H9 (cell line): ENCODE measurements at regions not wholly inside any gene's neighbourhood (a gene's known extent, or its start where the extent isn't known, plus 50 kb on each side); places are given as distances from the start of the nearest gene placed in this dataset.

ENCODE experiments used
- DNase-seq: peaks from one replicate; pipeline ENCODE4 v3.0.0-alpha.2; 2017
- H2AFZ ChIP-seq: one replicate; pipeline ENCODE4 v1.6.1; 2013; ENCODE audit warnings: mild to moderate bottlenecking, low read length, control low read depth, moderate library complexity
- H2AK5ac ChIP-seq: 2 replicates; pipeline ENCODE4 v1.6.1; 2013; ENCODE audit warnings: low read length, control low read depth, mixed read lengths; ENCODE audit not compliant: insufficient read length
- H2BK120ac ChIP-seq: one replicate; pipeline ENCODE4 v1.6.1; 2013; ENCODE audit warnings: low read depth, mild to moderate bottlenecking, low read length, control low read depth, inconsistent platforms; ENCODE audit not compliant: poor library complexity, severe bottlenecking
- H2BK12ac ChIP-seq: 2 replicates; pipeline ENCODE4 v1.6.1; 2013; ENCODE audit warnings: low read length, control low read depth, mixed read lengths, low read depth; ENCODE audit not compliant: insufficient read length
- H2BK15ac ChIP-seq: 2 replicates; pipeline ENCODE4 v1.6.1; 2013; ENCODE audit warnings: low read depth, low read length, control low read depth
- H2BK20ac ChIP-seq: one replicate; pipeline ENCODE4 v1.6.1; 2013; ENCODE audit warnings: low read depth, mild to moderate bottlenecking, low read length, control low read depth, inconsistent platforms; ENCODE audit not compliant: poor library complexity, severe bottlenecking
- H2BK5ac ChIP-seq: 2 replicates; pipeline ENCODE4 v1.6.1; 2013; ENCODE audit warnings: low read length, control low read depth, mixed read lengths; ENCODE audit not compliant: insufficient read length
- H3K14ac ChIP-seq: 2 replicates; pipeline ENCODE4 v1.6.1; 2013; ENCODE audit warnings: low read length, control low read depth; ENCODE audit not compliant: insufficient read depth
- H3K18ac ChIP-seq: 2 replicates; pipeline ENCODE4 v1.6.1; 2013; ENCODE audit warnings: low read depth, mild to moderate bottlenecking, mixed read lengths, low read length, control low read depth; ENCODE audit not compliant: insufficient read length
- H3K23ac ChIP-seq: 2 replicates; pipeline ENCODE4 v1.6.1; 2013; ENCODE audit warnings: low read length, control low read depth, mixed read lengths, low read depth; ENCODE audit not compliant: insufficient read length
- H3K23me2 ChIP-seq: 2 replicates; pipeline ENCODE4 v1.6.1; 2013; ENCODE audit warnings: low read depth, mild to moderate bottlenecking, mixed read lengths, low read length, control low read depth; ENCODE audit not compliant: insufficient read length, poor library complexity, severe bottlenecking
- H3K27ac ChIP-seq: 2 replicates; pipeline ENCODE4 v1.5.1; 2013; ENCODE audit warnings: low read length, control low read depth, mixed read lengths, low read depth; ENCODE audit not compliant: insufficient read length
- H3K27me3 ChIP-seq: 2 replicates; pipeline ENCODE4 v1.6.1; 2013; ENCODE audit warnings: low read length, control low read depth, inconsistent platforms; ENCODE audit not compliant: insufficient read depth
- H3K4ac ChIP-seq: 2 replicates; pipeline ENCODE4 v1.6.1; 2013; ENCODE audit warnings: low read depth, mild to moderate bottlenecking, control low read depth, inconsistent platforms, low read length, moderate library complexity
- H3K4me1 ChIP-seq: 2 replicates; pipeline ENCODE4 v1.6.1; 2013; ENCODE audit warnings: low read length, control low read depth, inconsistent platforms; ENCODE audit not compliant: insufficient read depth
- H3K4me2 ChIP-seq: 2 replicates; pipeline ENCODE4 v1.6.1; 2013; ENCODE audit warnings: low read length, control low read depth, mixed read lengths; ENCODE audit not compliant: insufficient read length, insufficient read depth
- H3K56ac ChIP-seq: 2 replicates; pipeline ENCODE4 v1.6.1; 2013; ENCODE audit warnings: low read depth, mild to moderate bottlenecking, mixed read lengths, low read length, control low read depth; ENCODE audit not compliant: insufficient read length
- H3K79me1 ChIP-seq: 2 replicates; pipeline ENCODE4 v1.6.1; 2013; ENCODE audit warnings: low read depth, mild to moderate bottlenecking, moderate library complexity, low read length, control low read depth, inconsistent platforms; ENCODE audit not compliant: insufficient read depth, poor library complexity, severe bottlenecking
- H3K79me2 ChIP-seq: 2 replicates; pipeline ENCODE4 v1.6.1; 2013; ENCODE audit warnings: low read length, control low read depth, inconsistent platforms; ENCODE audit not compliant: insufficient read depth
- H3K9ac ChIP-seq: 2 replicates; pipeline ENCODE4 v1.6.1; 2013; ENCODE audit warnings: low read length, control low read depth, mixed read lengths; ENCODE audit not compliant: insufficient read length; ENCODE audit errors: extremely low read depth
- H3K9me3 ChIP-seq: one replicate; pipeline ENCODE4 v1.6.1; 2013; ENCODE audit warnings: low read depth, low read length, inconsistent platforms; ENCODE audit not compliant: control insufficient read depth
- H3T11ph ChIP-seq: one replicate; pipeline ENCODE4 v1.6.1; 2013; ENCODE audit warnings: mild to moderate bottlenecking, low read length, control low read depth, inconsistent platforms
- H4K20me1 ChIP-seq: one replicate; pipeline ENCODE4 v1.6.1; 2013; ENCODE audit not compliant: control insufficient read depth, insufficient read length, insufficient read depth
- H4K5ac ChIP-seq: 2 replicates; pipeline ENCODE4 v1.6.1; 2013; ENCODE audit warnings: low read depth, mild to moderate bottlenecking, mixed read lengths, low read length, control low read depth; ENCODE audit not compliant: insufficient read length
- H4K8ac ChIP-seq: replicated peaks from 2 replicates; pipeline ENCODE4 v1.6.1; 2013; ENCODE audit warnings: low read length, control low read depth, mixed read lengths, low read depth; ENCODE audit not compliant: insufficient read length
- H4K91ac ChIP-seq: 2 replicates; pipeline ENCODE4 v1.6.1; 2013; ENCODE audit warnings: low read depth, mild to moderate bottlenecking, moderate library complexity, mixed read lengths, low read length, control low read depth; ENCODE audit not compliant: insufficient read length
- H3K27ac Mint-ChIP-seq, 3 experiments: 2 replicates in 2 of 3; 3 replicates in 1 of 3; pipeline ENCODE4 v1.8.0; 2020 to 2021; ENCODE audit warnings: mixed read lengths in 3 of 3, mild to moderate bottlenecking in 1 of 3, moderate library complexity in 1 of 3
- H3K27me3 Mint-ChIP-seq: 2 replicates; pipeline ENCODE4 v1.8.0; 2021; ENCODE audit warnings: low read depth, mild to moderate bottlenecking, moderate library complexity, mixed read lengths
- H3K36me3 Mint-ChIP-seq, 3 experiments: 2 replicates in 2 of 3; 3 replicates in 1 of 3; pipeline ENCODE4 v1.8.0; 2020 to 2021; ENCODE audit warnings: low read depth in 3 of 3, mixed read lengths in 3 of 3; ENCODE audit not compliant: insufficient read depth in 1 of 3
- H3K4me1 Mint-ChIP-seq, 2 experiments: 2 replicates each; pipeline ENCODE4 v1.8.0; 2020; ENCODE audit warnings: mixed read lengths in 2 of 2
- H3K4me3 Mint-ChIP-seq, 2 experiments: 2 replicates in 1 of 2; 3 replicates in 1 of 2; pipeline ENCODE4 v1.8.0; 2020 to 2021; ENCODE audit warnings: mild to moderate bottlenecking in 2 of 2, mixed read lengths in 2 of 2, moderate library complexity in 1 of 2
- H3K9me3 Mint-ChIP-seq, 2 experiments: 2 replicates in 1 of 2; 3 replicates in 1 of 2; pipeline ENCODE4 v1.8.0; 2020; ENCODE audit warnings: mild to moderate bottlenecking in 2 of 2, mixed read lengths in 2 of 2, moderate library complexity in 1 of 2
- WGBS: extraction: QIAGEN DNeasy Blood & Tissue Kit; methylation state at CpG from one replicate; pipeline ENCODE4 v1.1.7; 2013; ENCODE audit warnings: missing lambda C conversion rate, low lambda C conversion rate, mixed read lengths; ENCODE audit not compliant: insufficient read length; ENCODE audit errors: extremely low coverage; 5-methylcytosine and 5-hydroxymethylcytosine counted together
- TF ChIP-seq, protein P1 (sequence below): fragments of 200-600 bp; sonication (generic); conservative IDR thresholded peaks from 3 replicates; pipeline ENCODE4 v1.8.0; 2021; ENCODE audit warnings: antibody characterized with exemption, mild to moderate bottlenecking

DNA sequence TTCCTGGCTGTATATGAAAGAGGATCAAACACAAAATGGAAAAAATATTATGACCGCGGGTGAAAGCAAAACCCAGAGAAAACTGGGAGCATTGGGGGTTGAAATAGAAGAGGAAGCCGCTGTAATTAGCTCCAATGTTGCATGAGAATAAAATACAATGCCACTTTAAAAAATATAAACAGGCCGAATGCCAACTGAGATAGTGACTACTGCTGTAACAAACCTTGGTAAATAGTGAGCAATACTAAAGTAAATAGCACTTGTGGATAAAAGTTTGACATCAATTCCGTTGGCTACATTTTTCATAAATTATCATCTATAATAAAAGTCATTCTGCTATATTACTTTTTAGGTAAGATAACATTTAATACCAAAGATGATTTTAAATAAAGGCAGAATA is 395.8 kb upstream of the MIR17HG start:
- Histone ChIP-seq H4K5ac (no peak overlapping the region), H3K27ac (no peak overlapping the region), H4K8ac (no peak overlapping the region), H3K14ac (no peak overlapping the region), H2AK5ac (no peak overlapping the region), H4K20me1 (no peaks in the 10 kb centered on the region), H3K4me2 (no peak overlapping the region), H3K79me2 (no peaks in the 10 kb centered on the region), H3K79me1 (no peaks in the 10 kb centered on the region), H2BK5ac (no peak overlapping the region), H3K9ac (no peak overlapping the region), H2AFZ (no peak overlapping the region), H2BK15ac (no peak overlapping the region), H3K9me3 (no peaks in the 10 kb centered on the region), H2BK120ac (no peak overlapping the region), H3K56ac (no peak overlapping the region), H3T11ph (no peak overlapping the region), H3K27me3 (no peaks in the 10 kb centered on the region), H4K91ac (no peak overlapping the region), H3K18ac (no peak overlapping the region), H3K23ac (no peak overlapping the region), H3K4me1 (no peaks in the 10 kb centered on the region), H3K23me2 (no peaks in the 10 kb centered on the region), H2BK20ac (no peak overlapping the region), H3K4ac (no peak overlapping the region), H2BK12ac (no peak overlapping the region)
- no CpG with 5 or more reads among the region's 5 CpGs for WGBS
- H3K27me3 Mint-ChIP-seq = no peaks in the 10 kb centered on the region
- no peaks in the 10 kb centered on the region for H3K9me3 Mint-ChIP-seq
- H3K36me3 Mint-ChIP-seq = no peaks in the 10 kb centered on the region
- no peak for DNase-seq
- no peaks in the 10 kb centered on the region for H3K4me1 Mint-ChIP-seq
- no peak overlapping the region for H3K4me3 Mint-ChIP-seq
- TF ChIP-seq, protein P1, sequence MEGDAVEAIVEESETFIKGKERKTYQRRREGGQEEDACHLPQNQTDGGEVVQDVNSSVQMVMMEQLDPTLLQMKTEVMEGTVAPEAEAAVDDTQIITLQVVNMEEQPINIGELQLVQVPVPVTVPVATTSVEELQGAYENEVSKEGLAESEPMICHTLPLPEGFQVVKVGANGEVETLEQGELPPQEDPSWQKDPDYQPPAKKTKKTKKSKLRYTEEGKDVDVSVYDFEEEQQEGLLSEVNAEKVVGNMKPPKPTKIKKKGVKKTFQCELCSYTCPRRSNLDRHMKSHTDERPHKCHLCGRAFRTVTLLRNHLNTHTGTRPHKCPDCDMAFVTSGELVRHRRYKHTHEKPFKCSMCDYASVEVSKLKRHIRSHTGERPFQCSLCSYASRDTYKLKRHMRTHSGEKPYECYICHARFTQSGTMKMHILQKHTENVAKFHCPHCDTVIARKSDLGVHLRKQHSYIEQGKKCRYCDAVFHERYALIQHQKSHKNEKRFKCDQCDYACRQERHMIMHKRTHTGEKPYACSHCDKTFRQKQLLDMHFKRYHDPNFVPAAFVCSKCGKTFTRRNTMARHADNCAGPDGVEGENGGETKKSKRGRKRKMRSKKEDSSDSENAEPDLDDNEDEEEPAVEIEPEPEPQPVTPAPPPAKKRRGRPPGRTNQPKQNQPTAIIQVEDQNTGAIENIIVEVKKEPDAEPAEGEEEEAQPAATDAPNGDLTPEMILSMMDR = no peak
- no peak overlapping the region for H3K27ac Mint-ChIP-seq
